HG03354 (cell line): ENCODE measurements at regions not wholly inside any gene's neighbourhood (a gene's known extent, or its start where the extent isn't known, plus 50 kb on each side); places are given as distances from the start of the nearest gene placed in this dataset.

ENCODE experiments used
- ATAC-seq: cut with Tn5 transposase; IDR thresholded peaks from one replicate; pipeline ENCODE4 v1.9.1; 2021; ENCODE audit warnings: mild to moderate bottlenecking; ENCODE audit not compliant: unreplicated experiment, poor library complexity, severe bottlenecking

DNA sequence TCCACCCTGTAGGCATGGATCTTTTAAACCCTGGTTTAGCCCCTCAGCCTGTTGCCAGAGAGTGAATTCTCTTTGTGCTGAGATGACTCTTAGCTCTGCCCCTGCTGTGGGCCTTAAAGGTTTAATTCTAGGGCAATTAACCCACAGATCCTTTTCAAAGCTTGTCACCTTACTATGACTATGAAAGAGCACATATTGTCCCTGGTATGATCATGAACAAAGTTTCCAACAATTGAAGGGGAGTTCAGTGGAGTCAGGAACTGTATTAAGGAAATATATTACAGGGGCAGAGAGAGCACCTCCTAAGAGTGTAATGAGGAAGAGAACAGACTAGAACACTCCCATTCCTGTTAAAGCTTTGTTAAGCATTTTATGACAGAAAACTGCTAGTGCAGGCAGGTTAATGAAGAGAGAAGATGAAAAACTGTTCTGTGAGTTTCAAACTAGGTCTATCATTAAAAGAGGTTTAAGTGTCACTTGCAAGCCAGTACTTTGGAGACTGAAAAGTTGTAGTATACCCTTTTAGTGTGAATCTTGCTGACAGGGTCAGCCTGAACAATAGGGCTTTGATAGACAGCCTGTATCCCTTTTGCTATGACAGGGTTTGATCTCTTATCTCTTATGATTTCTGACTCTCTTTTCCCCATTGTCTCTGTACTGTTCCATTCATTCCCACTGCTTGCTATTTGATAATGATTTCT is 104.2 kb upstream of the ELL2 start:
- no peak for ATAC-seq

DNA sequence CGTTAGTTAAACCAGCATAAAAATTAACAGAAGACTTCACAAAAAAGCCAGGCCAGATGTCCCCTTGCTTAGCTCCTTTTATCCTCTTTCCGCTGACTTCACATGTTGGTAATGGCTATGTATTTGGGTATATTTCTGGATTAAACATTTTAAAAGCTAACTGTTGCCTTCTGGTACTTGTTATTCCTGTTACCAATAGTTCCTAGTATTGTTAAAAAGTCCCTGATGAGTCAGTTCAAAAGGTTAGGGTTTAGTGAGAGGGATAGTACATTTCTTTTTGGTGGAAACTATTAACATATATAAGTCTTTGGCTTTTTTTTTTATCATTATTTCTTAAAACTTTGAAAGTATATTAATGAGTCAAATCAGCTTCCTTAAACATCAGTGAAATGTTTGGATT is 103.2 kb upstream of the ELL2 start:
- no peak for ATAC-seq

- ATAC-seq: no peak
These were observed 101.2 kb upstream of the ELL2 start for GRCh38 chr5:96062836-96063235.

GRCh38 chr5:96058084-96058483 is 96.4 kb upstream of the ELL2 start:
- no peak for ATAC-seq

GRCh38 chr5:96054311-96055030 is 92.8 kb upstream of the ELL2 start:
- no peak for ATAC-seq

DNA sequence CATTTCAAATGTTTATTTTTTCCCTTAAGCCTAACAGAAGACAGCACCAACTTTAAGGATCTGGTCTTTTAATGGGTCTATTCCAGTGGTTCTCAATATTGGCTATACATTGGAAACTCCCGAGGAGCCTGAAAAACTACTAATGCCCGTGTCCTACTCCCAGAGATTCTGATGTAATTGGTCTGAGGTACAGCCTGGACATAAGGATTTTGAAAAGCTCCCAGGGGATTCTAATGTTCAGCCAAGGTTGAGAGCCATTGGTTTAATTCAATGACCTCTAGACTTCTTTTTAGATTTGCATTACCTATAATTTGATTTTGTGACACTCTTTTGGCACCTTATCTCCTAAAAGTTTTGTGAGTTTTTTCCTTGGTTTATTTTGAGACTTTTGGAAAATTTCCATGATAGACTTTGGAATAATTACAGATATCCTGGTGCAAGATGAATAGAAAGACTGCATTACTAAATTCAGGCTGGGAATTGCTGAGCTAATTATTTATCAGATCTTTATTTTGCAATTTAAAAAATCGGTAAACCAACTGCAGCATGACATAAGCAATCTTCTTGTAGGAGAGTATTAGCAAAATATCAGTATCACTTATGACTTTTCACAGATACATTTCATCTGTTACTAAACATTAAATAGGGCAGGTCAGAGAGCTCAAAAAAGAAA is 91.5 kb upstream of the ELL2 start:
- no peak for ATAC-seq

DNA sequence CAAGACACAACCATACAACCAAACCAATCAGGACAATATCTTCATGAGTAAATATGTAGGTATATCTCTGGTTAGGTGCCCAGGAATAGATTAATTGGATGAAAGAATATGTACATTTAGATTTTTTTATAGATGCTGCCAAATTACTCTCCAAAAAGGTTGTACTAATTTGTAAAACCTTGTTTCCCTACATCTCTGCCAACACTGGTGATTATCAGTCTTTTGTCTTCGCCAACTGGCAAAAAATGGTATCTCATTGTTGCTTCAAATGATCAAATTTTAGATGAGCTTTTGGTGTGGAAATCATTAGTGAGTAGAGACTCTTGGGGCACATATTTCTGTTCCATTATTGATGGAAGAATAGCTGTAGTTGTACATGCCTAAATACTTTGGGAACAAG is 90.7 kb upstream of the ELL2 start:
- ATAC-seq: no peak

GRCh38 chr5:96051401-96051830 is 89.8 kb upstream of the ELL2 start:
- no peak for ATAC-seq

DNA sequence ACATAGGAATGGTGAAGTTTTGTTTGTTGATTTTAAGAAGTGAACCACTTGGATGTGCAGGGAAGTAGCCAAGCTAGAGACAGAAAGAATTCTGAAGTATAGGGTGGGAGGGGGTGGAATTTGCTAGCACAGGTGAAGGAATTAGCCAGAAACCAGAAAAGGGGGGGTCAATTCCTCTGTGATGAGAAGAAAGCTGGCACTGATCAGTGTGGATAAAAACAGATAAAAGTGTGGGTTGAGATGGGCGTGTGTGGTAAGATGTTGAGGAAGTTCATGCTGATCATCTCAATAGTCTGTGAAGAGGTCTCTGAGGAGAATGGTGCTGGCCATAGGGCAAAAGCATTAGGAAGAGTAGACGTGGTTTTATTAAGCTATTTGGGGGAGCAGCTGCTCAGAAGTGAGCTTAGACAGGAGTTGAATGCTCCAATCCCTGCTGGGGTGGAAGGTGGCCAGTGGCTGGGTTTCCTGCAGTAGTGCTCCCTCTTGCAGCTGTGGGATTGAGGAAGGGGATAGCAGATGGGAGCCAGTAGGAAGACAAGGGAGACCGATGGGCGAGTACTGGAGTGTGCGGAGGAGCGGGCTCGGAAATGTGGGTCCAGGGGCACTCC is 88.7 kb upstream of the ELL2 start:
- no peak for ATAC-seq

GRCh38 chr5:96049398-96050272 is 88.0 kb upstream of the ELL2 start:
- no peak for ATAC-seq

DNA sequence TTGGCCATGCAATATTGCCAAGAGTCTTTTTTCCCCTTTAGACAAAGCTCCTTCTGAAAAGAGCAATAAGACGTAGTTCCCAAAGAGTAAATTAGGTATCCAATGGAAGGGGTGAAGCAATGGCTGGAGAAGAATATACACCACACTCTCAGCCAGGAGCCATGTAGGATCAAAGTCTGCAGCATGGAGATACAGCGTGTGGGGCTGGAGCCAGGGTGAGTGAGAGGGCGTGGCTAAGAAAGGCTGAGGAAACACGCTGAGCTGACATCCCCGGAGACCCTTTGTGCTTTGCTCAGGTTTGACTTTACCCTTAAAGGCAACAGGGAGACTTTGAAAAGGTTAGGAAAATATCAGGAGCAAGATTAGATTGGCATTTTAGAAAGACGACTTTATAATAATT is 87.1 kb upstream of the ELL2 start:
- no peak for ATAC-seq

GRCh38 chr5:96045888-96046287 is 84.2 kb upstream of the ELL2 start:
- ATAC-seq: no peak

DNA sequence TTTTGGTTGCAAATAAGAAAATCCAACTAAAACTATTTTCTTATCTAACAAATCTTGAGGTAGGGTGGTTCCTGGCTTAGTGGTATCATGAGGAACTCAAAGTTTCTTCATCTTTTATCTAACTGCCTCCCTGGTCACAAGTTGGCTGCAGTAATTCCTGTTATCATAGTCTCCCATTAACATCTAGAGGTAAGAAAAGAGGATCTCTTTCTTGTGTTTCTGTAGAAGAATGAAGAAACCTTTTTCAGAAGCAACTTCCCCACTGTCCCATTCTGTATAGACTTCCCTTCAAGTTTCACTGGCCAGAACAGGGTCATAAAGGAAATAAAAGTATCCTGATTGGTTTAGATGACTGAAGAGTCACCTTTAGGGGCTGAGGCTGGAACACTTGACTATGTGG is 81.8 kb upstream of the ELL2 start:
- ATAC-seq: no peak

GRCh38 chr5:96037128-96037527 is 75.5 kb upstream of the ELL2 start:
- no peak for ATAC-seq

DNA sequence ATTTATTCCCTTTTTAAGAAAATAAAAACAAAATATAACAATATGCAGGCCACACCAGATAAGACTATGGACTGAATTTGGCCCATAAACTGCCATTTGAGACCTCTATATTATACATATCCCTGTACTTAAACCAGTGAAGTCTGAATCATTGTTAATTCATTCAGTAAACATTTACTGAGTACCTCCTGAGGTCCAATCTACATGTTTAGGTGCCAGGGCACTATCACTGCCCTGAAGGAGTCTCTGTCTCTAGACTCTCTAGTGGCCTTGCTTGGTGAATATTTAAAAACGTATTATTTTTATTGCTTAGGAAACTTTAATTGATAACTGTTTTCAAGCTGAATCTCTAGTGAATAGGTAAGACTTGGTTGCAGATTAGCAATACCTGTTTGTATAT is 74.7 kb upstream of the ELL2 start:
- no peak for ATAC-seq

DNA sequence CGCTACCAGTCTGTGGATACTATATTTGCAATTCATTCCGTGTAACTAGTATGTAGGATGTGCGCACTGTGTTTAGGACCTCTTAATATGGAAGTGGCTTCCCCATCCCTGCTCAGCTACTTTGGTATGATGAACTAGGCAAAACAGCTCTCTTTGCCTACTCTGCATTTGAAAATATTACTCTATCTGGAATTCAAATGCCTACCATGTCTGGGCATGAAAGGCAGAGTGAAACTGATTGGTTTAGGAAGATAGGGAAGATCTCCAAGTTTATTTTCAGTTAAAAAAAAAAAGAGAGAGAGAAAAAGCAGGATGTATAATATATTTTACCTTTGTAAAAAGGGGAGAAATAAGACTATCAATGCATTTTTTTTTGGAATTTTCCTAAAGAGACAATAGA is 74.1 kb upstream of the ELL2 start:
- ATAC-seq: no peak

DNA sequence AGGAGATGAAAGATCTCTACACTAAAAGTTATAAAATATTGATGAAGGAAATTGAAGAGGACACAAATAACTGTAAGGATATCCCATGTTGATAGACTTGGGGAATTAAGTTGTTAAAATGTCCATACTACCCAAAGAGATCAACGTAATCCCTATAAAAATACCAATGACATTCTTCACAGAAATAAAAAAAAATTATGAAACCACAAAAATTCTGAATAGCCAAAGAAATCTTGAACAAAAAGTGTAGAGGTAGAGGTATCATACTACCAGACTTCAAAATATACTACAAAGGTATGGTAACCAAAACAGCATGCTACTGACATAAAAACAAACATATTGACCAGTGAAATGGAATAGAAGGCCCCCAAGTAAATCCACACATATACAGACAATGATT is 71.5 kb upstream of the ELL2 start:
- ATAC-seq: no peak

DNA sequence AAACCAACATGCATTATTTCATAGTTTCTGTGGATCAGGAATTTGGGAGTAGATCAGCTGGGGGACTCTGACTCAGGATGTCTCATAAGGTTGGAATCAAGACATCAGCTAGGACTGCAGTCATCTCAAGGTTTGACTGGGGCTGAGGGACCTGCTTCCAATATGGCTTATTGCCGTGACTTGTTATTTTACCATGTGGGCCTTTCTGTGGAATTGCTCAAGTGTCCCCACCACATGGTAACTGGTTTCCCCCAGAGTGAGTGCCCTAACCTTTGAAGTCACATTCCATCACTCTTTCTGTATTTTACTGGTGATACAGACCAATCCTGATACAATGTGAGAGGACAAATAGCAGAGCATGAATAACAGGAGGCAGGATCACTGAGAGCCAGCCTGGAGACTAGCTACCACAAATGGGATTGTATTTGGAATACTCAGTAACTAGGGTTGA is 70.2 kb upstream of the ELL2 start:
- ATAC-seq: no peak

DNA sequence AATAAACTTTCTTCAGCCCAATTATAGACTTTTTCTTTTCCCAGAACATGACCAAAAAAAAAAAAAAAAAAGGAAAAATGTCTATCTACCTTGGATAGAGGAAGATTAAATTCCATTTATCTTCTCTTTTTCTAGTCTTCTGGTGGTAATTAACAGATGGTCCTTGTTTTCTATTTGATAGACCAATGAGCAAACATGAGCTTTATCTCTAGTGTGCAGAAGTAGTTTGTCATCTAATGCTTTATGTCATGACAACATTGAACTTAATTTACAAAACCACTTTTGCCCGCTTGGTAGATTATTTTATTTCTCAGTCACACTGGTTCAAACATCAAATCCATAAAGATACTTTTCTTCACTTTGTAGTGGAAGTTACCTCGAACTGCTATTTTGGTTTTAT is 69.5 kb upstream of the ELL2 start:
- no peak for ATAC-seq
